HG03108 (cell line): ENCODE measurements at regions not wholly inside any gene's neighbourhood (a gene's known extent, or its start where the extent isn't known, plus 50 kb on each side); places are given as distances from the start of the nearest gene placed in this dataset.
A peak's percentile ranks its signal among the peaks of the same experiment; 100 is the strongest.

ENCODE experiments used
- ATAC-seq: cut with Tn5 transposase; IDR thresholded peaks from one replicate; pipeline ENCODE4 v1.9.1; 2021; ENCODE audit warnings: moderate library complexity; ENCODE audit not compliant: unreplicated experiment

- ATAC-seq, result no peak
Observed at GRCh38 chr12:93042283-93042682, 113.2 kb upstream of the EEA1 start.

GRCh38 chr12:93042684-93043083 is 113.6 kb upstream of the EEA1 start:
- no peak for ATAC-seq

GRCh38 chr12:93043192-93043876 is 114.2 kb upstream of the EEA1 start:
- ATAC-seq, result no peak

GRCh38 chr12:93043877-93044209 is 114.7 kb upstream of the EEA1 start:
- no peak for ATAC-seq

GRCh38 chr12:93047118-93047517 is 118.0 kb upstream of the EEA1 start:
- ATAC-seq, result no peak

GRCh38 chr12:93048656-93049055 is 119.6 kb upstream of the EEA1 start:
- ATAC-seq, result no peak

GRCh38 chr12:93050026-93050747 is 121.1 kb upstream of the EEA1 start:
- no peak for ATAC-seq

GRCh38 chr12:93050748-93051081 is 121.6 kb upstream of the EEA1 start:
- no peak for ATAC-seq

- ATAC-seq, result no peak
Observed at GRCh38 chr12:93054021-93054420, 124.9 kb upstream of the EEA1 start.

GRCh38 chr12:93055221-93055620 is 126.1 kb upstream of the EEA1 start:
- ATAC-seq, result no peak

GRCh38 chr12:93056971-93057535 is 128.0 kb upstream of the EEA1 start:
- no peak for ATAC-seq

GRCh38 chr12:93058280-93058679 is 129.2 kb upstream of the EEA1 start:
- no peak for ATAC-seq

- no peak for ATAC-seq
Observed at GRCh38 chr12:93059288-93059687, 130.2 kb upstream of the EEA1 start.

GRCh38 chr12:93059925-93060665 is 131.0 kb upstream of the EEA1 start:
- peak; percentile 98 for ATAC-seq

GRCh38 chr12:93060666-93061472 is 131.8 kb upstream of the EEA1 start:
- no peak for ATAC-seq

GRCh38 chr12:93061473-93062419 is 132.7 kb upstream of the EEA1 start:
- ATAC-seq, result no peak

- ATAC-seq, result no peak
Observed at GRCh38 chr12:93065896-93066295, 136.8 kb upstream of the EEA1 start.

GRCh38 chr12:93072340-93072739 is 143.2 kb upstream of the EEA1 start:
- ATAC-seq, result no peak

GRCh38 chr12:93073324-93073723 is 144.2 kb upstream of the EEA1 start:
- no peak for ATAC-seq

- ATAC-seq, result no peak
Observed at GRCh38 chr12:93078059-93078458, 149.0 kb upstream of the EEA1 start.
